ENCODE measurements at regions not wholly inside any gene's neighbourhood (a gene's known extent, or its start where the extent isn't known, plus 50 kb on each side); places are given as distances from the start of the nearest gene placed in this dataset.
A peak's percentile ranks its signal among the peaks of the same experiment; 100 is the strongest.

DNA sequence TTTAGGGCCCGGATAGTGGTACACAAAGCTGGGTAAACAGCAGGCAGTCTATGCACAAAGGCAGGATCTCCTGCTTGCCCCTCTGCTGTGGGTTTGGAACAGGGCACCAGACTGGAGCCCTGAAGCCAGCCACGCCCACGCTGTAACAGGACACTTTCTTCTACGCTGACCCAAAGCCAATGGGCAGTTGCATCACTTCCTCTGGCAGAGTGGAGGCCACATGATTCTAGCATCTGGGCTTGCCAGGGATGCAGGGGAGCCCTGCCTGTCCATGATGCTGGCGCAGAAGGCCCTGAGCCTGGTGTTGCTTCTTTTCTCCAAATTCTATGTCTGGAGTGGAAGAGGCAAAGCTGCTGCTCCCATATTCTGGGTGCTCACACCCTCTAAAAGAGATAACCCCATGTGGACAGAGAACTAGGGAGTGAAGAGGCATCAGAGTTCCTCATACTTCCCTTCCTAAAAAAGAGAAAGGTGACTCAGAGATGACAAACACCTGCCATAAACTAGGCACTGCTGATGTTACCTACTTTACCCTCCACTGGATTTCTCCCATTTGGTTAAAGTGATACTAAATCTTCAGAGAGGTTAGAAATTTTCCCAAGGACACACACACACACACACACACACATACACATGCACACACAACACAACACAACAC lies 260.3 kb upstream of the KLF4 start:
- DNase-seq (ENCODE audit: low read depth in 1 of 2, low spot score in 2 of 2) = peak; percentile 33 to 52
- Histone ChIP-seq H3K36me3 (no peaks in the 10 kb centered on the region), H3K27me3 (replicated peaks) (no peaks in the 10 kb centered on the region), H3K4me3 (no peak overlapping the region), H3K4me1 (replicated peaks) (peaks cover 40% of the 10 kb centered on the region), H3K9me3 (replicated peaks) (no peaks in the 10 kb centered on the region), H3K27ac (peak overlapping the region; percentile 89)

DNA sequence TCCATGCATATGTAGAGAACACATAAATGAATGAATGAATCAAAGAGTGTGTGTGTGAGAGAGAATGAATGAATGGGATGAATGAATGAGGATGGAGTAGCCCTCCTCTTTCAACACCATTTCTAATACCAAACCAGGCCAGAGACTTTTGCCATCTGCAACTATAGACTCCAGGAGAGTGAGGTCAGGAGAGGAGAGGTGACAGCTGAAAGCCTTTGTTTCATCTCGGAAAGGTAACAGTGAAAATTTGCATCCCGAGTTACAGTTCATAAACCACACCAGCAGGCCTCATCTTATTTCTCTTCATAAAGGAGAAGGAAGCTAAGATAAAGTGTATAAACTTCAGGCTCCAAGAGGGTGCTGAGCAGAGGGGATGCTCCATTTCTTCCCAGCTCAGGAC lies 255.3 kb upstream of the KLF4 start:
- Histone ChIP-seq H3K4me1 (replicated peaks) (peaks cover 7% of the 10 kb centered on the region), H3K27ac (no peak overlapping the region), H3K9me3 (replicated peaks) (no peaks in the 10 kb centered on the region), H3K36me3 (no peaks in the 10 kb centered on the region), H3K27me3 (replicated peaks) (no peaks in the 10 kb centered on the region), H3K4me3 (no peak overlapping the region)
- no peak for DNase-seq (ENCODE audit: low read depth in 1 of 2, low spot score in 2 of 2)

DNA sequence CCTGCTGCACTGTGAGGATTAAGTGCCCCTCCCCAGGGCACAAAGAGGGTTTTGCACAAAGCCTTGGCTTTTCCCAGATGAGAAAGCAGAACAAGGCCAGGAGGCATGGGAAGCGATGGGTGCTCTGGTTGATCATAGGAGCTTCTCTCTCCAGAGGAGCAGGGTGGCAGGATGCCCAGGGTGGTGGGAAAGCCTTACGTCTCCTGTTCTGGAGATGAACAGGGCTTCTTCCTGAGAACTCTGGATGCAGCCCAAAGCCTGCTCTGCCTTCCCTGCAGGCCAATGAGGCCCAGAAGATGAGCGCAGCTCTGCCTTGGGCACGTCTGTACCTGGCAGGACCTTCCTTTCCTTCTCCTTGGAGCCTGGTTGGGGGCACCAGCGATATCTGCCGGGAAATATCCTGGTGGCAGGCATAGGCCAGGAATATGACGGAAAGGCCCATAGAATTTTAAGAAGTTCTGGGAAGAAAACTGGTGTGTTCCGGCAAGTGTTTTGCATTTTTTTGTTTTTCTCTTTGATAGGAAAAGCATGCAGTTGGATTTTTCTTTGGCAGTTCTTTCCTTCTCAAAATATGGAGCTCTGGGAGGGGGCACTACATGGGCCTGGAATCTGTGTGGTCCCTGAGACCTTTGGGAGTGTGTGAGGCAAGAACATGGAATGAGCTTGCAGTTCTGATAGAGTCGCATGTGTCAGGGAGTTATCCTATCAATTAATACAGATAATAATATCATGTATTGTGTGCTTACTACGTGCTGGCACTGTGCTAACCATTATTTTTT lies 253.2 kb upstream of the KLF4 start:
- DNase-seq (ENCODE audit: low read depth in 1 of 2, low spot score in 2 of 2) = no peak
- Histone ChIP-seq H3K9me3 (replicated peaks) (no peaks in the 10 kb centered on the region), H3K27ac (no peak overlapping the region), H3K36me3 (no peaks in the 10 kb centered on the region), H3K4me3 (no peak overlapping the region), H3K27me3 (replicated peaks) (no peaks in the 10 kb centered on the region), H3K4me1 (replicated peaks) (peaks cover 10% of the 10 kb centered on the region)

DNA sequence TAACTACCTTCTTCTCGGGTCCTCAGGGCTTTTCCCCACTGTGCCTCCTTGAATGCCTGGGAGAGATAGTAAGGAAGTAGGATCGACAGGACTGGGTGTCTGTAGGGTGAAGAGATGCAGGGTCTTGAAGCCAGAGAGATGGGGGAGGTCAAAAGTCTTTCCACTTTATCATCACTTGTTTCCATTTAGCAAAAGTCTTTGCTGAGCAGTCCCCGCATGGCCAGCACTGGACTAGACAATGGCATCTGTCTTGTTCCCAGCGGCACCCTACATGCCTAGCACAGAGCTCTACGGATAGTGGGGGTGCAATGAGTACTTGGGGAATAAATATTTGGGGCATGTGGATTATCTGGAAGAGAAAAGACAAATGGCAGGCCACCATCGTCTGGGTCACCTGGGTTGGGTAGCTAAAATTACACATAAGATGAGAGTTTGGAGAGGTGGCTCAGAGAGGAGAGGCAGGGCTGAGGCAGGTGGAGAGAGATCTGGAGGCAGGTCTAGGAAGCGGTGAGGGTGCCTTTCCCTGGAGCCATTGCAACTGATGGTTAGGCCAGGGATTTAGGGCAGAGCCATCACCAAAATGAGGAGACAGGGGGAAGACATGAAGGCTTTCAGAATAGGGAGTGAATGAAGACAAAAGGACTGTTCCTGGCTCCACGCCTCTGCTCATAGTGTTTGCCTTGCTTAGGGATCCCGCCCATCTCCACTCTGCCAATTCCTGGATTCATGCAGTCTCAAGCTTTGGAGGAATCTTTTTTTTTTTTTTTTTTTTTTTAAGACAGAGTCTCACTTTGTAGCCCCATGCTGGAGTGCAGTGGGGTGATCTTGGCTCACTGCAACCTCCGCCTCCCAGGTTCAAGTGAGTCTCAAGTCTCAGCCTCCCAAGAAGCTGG lies 250.8 kb upstream of the KLF4 start:
- Histone ChIP-seq H3K4me3 (no peak overlapping the region), H3K27me3 (replicated peaks) (no peaks in the 10 kb centered on the region), H3K4me1 (replicated peaks) (peaks cover 12% of the 10 kb centered on the region), H3K27ac (no peak overlapping the region), H3K36me3 (no peaks in the 10 kb centered on the region), H3K9me3 (replicated peaks) (no peaks in the 10 kb centered on the region)
- no peak for DNase-seq (ENCODE audit: low read depth in 1 of 2, low spot score in 2 of 2)

DNA sequence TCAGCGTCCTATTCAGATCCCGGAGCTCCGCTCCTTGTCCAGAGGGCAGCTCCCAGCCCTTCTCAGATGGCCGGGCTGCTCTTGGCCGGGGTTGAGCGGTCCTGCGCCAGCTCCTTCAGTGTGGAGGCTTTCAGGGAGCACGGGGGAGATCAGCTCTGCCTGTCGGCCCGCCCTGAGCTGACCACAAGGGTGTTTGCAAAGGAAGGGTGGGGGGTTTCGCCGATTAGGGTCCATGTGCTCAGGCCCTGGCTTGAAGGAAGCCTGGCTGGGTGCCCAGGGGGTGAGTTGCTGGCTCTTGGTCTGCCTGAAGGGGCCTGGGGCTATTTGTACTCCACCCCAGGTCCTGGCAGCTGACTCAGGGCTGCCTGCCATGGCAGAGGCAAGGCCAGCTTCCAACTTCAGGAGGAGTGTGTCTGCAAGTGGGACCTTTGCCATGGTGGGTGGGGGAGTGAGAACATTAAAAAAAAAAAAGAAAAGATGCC lies 250.1 kb upstream of the KLF4 start:
- no peaks in the 10 kb centered on the region for H3K36me3 ChIP-seq
- H3K9me3 ChIP-seq (replicated peaks) = no peaks in the 10 kb centered on the region
- peaks cover 12% of the 10 kb centered on the region for H3K4me1 ChIP-seq (replicated peaks)
- DNase-seq (ENCODE audit: low read depth in 1 of 2, low spot score in 2 of 2) = no peak
- no peaks in the 10 kb centered on the region for H3K27me3 ChIP-seq (replicated peaks)
- no peak overlapping the region for H3K27ac ChIP-seq
- H3K4me3 ChIP-seq = no peak overlapping the region

DNA sequence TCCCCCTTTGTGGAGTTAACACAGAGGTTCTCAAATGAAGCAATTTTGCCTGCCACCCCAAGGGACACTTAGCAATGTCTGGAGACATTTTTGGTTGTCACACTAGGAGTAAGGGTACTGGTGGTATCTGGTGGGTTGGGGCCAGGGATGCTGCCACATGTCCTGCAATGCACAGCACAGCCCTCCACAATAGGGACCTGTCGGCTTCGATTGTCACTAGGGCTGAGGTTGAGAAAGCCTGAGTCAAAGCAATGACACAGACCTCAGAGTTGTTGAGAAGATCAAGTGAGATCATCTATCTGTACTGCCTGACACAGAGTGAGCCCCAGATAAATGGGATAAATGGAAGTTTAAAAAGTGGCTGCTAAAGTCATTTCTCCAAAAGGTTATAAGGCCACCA lies 249.2 kb upstream of the KLF4 start:
- H3K4me1 ChIP-seq (replicated peaks) = peaks cover 13% of the 10 kb centered on the region
- no peak overlapping the region for H3K27ac ChIP-seq
- DNase-seq (ENCODE audit: low read depth in 1 of 2, low spot score in 2 of 2) = no peak
- H3K9me3 ChIP-seq (replicated peaks) = no peaks in the 10 kb centered on the region
- no peak overlapping the region for H3K4me3 ChIP-seq
- H3K36me3 ChIP-seq = no peaks in the 10 kb centered on the region
- H3K27me3 ChIP-seq (replicated peaks) = no peaks in the 10 kb centered on the region

DNA sequence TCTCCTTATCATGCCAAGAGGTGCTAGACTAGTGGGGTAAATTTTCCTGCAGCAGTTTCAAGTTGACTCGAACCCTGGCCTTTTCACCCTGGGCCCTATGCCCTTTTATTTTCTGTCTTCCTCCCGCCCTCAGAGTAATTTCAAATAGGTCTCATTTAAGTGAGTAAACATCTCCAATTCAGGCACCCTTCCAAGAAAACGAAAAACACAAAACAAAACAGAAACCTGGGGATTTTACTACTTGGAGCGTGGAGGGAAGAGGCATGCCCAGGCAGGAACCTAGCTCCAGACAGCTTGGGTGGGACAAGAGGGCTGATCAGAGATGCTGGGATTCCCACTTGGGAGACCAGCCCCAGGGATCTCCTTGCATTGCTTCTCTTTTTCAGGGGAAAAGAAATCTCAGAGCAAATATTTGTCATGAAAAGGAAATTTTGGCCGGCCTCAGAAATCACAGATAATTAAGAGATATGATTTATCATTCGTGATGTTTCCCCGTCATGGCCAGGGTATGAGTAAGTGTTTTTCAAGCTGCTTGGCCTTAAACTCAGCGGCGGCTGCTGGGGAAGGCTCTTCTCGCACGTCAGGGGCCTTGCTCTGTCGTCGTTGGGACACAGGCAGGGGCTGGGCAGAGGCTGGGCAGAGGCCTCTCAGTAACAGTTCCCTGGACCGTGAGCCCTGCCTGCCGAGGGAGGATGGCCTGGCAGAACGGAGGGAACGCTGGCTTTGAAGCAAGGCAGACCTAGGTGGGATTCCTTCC lies 248.6 kb upstream of the KLF4 start:
- peak in 1 of 2 experiments; percentile 36 for DNase-seq (ENCODE audit: low read depth in 1 of 2, low spot score in 2 of 2)
- Histone ChIP-seq H3K27me3 (replicated peaks) (no peaks in the 10 kb centered on the region), H3K27ac (no peak overlapping the region), H3K4me3 (no peak overlapping the region), H3K36me3 (no peaks in the 10 kb centered on the region), H3K4me1 (replicated peaks) (peaks cover 19% of the 10 kb centered on the region), H3K9me3 (replicated peaks) (no peaks in the 10 kb centered on the region)

DNA sequence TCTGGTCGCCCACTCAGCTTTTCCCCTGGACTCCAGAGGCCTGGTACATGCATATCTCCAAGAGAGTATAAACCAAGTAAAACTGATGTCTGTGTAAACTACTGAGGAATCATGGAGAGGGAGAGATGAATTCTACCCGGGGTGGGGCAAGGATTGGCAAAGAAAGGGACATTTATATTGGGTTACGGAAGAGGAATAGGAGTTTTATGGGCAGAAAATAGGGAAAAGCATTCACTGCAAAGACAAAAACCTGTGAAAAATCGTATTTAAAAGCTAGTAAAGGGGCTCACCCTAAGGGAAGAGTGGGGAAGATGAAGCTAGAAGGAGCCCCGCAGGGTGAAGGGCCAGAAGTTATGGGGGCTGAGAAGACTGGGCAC lies 248.0 kb upstream of the KLF4 start:
- no peak for DNase-seq (ENCODE audit: low read depth in 1 of 2, low spot score in 2 of 2)
- no peak overlapping the region for H3K27ac ChIP-seq
- H3K4me3 ChIP-seq = no peak overlapping the region
- H3K9me3 ChIP-seq (replicated peaks) = no peaks in the 10 kb centered on the region
- H3K4me1 ChIP-seq (replicated peaks) = peaks cover 25% of the 10 kb centered on the region
- H3K36me3 ChIP-seq = no peaks in the 10 kb centered on the region
- H3K27me3 ChIP-seq (replicated peaks) = no peaks in the 10 kb centered on the region

DNA sequence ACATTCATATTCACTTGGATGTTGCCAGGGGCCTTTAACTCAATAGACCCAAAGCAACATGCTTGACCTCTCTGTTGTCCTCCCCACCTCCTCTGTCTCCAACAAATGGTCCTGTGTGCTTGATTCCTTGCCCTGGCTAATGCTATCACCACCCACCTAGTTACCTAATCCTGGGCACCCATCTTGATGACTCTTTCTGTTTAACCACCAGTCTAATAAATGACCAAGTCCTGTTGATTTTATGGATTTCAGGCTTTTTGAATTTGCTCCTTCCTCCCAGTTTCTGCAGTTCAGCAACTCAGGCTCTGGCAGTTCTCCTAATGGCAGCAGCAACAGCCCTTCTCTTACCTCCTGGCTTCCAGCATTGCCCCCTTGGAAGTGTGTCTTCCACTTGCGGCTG lies 246.3 kb upstream of the KLF4 start:
- peaks cover 26% of the 10 kb centered on the region for H3K4me1 ChIP-seq (replicated peaks)

DNA sequence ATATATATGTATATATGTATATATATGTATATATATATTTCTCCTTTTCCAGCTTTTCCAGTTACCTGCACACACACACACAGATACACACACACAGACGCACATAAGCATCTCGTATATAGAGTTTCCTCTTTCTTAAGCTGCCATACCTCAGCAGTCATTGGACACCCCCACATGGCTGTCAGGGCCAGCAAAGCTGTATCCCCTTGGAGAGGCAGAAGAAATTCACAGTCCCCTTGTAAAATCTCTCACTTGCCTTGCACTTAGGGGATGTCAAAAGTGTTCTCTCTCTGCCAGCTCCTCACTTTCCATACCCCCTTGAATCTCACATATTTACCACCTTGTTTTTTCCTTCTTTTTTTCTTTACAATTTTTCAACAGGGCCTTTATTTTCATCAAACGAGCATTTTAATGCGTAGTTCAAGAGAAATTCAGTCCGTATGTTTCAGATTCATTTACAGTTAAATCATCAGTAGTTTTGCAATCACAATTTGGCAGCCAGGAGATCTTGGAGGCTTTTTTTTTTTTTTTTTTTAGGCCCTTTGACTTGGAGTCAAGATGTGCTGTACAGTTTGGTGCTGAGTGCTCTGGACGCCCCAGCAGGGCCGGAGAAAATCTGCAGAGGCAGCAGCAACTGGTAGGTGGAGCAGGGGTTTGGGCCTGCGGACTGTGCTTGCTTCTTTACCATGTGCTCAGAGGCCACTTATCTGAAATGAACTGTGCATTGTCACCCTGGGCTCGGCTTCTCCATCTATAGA lies 244.9 kb upstream of the KLF4 start:
- no peak overlapping the region for H3K27ac ChIP-seq
- H3K4me1 ChIP-seq (replicated peaks) = peaks cover 26% of the 10 kb centered on the region
- H3K36me3 ChIP-seq = no peaks in the 10 kb centered on the region
- DNase-seq (ENCODE audit: low read depth in 1 of 2, low spot score in 2 of 2) = no peak
- H3K9me3 ChIP-seq (replicated peaks) = no peaks in the 10 kb centered on the region
- H3K4me3 ChIP-seq = no peak overlapping the region
- no peaks in the 10 kb centered on the region for H3K27me3 ChIP-seq (replicated peaks)

More for the DNA sequence above, 246.3 kb upstream of the KLF4 start:
- Histone ChIP-seq H3K27me3 (replicated peaks) (no peaks in the 10 kb centered on the region), H3K27ac (no peak overlapping the region), H3K4me3 (no peak overlapping the region), H3K9me3 (replicated peaks) (no peaks in the 10 kb centered on the region), H3K36me3 (no peaks in the 10 kb centered on the region)
- DNase-seq (ENCODE audit: low read depth in 1 of 2, low spot score in 2 of 2) = no peak

DNA sequence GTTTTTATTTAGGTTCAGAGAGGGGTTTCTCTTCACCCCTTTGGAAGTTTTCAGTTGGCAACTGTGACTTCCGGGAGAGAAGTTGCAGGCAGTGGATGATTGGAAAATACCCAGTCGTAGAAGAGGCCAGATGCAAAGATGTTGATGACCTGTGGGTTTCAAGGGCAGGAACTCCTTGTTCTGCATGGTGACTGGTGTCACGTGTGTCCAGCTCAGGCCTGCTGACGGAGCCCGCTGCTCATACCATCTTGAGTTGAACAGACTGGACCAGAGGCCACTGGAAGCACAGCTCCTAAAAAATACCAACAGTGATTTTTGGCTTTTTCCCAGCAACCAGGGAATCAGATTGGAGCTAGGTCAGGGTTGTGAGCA lies 243.9 kb upstream of the KLF4 start:
- no peak for DNase-seq (ENCODE audit: low read depth in 1 of 2, low spot score in 2 of 2)
- no peaks in the 10 kb centered on the region for H3K36me3 ChIP-seq
- peaks cover 24% of the 10 kb centered on the region for H3K4me1 ChIP-seq (replicated peaks)
- H3K4me3 ChIP-seq = peak overlapping the region; percentile 14
- H3K27me3 ChIP-seq (replicated peaks) = no peaks in the 10 kb centered on the region
- peak overlapping the region; percentile 45 for H3K27ac ChIP-seq
- H3K9me3 ChIP-seq (replicated peaks) = no peaks in the 10 kb centered on the region

DNA sequence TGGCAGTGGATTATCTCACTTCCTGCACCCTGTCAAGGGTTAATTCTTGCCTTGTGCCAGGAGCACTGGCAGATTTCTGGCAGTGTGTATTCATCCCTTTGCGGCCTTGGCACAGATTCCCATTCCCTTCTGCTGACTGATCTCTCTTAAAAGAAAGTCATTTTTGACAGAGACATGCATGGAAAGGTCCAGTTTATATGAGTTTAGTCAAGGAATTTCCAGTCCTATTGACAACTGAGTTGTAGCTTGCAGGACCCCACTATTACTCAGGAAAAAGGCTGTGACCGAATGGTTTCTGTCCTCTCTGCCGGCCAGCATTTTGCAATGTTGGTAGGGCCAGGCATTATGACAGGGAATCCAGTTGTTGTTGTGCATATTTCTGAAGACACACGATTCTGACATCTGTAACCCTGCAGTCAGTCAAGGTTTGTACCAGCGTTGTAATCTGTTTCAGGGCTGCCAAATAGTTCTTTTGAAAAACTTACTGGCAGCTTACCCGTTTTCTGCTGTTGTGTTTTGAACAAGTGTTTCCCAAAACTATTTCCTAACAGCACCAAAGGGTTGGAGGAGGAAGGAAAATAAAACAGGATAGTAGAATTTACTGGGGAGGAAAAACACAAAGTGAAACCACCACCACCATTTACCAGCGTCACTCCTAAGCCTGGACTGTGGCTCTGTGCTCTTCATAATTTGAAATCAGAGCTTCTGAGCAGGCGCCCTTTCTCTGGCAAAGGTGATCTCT lies 243.4 kb upstream of the KLF4 start:
- Histone ChIP-seq H3K4me3 (peak overlapping the region; percentile 14), H3K27ac (peak overlapping the region; percentile 45), H3K9me3 (replicated peaks) (no peaks in the 10 kb centered on the region), H3K27me3 (replicated peaks) (no peaks in the 10 kb centered on the region), H3K4me1 (replicated peaks) (peaks cover 19% of the 10 kb centered on the region), H3K36me3 (no peaks in the 10 kb centered on the region)
- peak in 1 of 2 experiments; percentile 34 for DNase-seq (ENCODE audit: low read depth in 1 of 2, low spot score in 2 of 2)
